HG02870 (cell line): ENCODE measurements at regions not wholly inside any gene's neighbourhood (a gene's known extent, or its start where the extent isn't known, plus 50 kb on each side); places are given as distances from the start of the nearest gene placed in this dataset.

ENCODE experiments used
- ATAC-seq: cut with Tn5 transposase; IDR thresholded peaks from one replicate; pipeline ENCODE4 v1.9.1; 2021; ENCODE audit warnings: mild to moderate bottlenecking, moderate library complexity; ENCODE audit not compliant: unreplicated experiment

DNA sequence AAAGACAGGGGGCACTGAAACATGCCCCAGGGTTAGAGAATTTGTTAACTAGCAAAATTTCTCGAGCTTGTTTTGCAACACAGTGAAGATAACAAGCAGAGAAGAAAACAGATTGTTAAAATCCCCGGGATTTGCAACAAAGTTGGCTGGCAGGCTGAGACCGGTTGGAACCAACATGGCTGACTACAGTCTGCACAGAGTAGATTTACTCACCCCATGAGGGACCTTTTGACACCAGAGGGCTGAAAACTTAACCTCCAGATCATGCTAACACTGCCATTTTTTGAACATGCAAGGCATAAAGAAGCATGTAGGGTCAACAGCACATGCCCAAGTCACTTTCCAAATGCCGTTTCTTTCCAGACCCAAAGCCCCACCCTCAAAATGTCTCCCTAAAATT lies 95.2 kb upstream of the TMEM26 start:
- no peak for ATAC-seq

DNA sequence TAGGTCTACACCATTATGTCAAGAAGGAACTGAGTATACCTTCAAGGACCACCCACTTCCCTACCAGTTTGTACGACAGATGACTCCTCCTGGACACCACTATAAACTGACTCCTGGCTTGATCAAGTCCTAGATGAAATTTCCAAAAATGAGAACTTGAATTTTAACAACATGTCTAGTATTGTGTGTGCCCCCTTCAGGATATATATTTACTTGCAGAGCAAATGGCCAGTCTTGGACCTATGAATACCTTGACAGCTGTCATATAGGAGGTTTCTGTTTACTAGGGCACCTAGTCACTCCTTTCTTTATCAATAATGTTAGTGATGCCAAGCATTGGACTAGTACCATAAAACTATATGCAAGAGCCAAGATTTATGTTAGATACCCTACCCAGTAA lies 94.1 kb upstream of the TMEM26 start:
- ATAC-seq, result no peak

DNA sequence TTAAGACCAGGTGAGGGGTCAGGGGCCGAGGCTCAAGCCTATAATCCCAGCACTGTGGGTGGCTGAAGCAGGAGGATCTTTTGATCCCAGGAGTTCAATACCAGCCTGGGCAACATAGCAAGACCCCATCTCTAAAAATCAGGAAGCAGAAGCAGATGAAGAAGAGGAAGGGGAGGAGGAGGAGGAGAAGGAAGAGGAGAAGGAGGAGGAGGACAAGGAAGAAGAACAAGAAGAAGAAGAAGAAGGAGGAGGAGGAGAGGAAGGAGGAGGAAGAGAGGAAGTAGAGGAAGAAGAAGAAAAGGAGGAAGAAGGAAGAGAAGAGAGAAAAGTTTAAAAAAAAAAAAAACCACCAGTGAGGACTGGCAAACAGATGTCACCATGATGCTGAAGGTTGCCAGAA lies 92.0 kb upstream of the TMEM26 start:
- ATAC-seq, result no peak

DNA sequence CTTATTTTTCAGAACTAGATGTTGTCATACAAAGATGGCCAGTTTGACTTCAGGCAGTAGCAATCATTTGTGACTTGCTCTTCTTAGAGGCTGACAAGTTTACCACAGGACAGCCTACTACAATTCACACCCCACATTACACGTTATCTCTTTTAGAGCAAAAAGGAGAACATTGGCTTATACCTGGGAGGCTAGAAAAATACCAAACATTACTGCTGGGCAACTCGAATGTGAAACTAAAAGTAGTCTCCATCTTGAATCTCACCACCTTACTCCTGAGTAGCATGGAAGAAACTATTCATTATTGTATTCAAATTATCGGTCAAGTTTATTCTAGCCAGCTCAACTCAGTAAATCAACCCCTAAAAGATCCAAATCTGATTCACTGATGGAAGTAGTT lies 90.7 kb upstream of the TMEM26 start:
- no peak for ATAC-seq

DNA sequence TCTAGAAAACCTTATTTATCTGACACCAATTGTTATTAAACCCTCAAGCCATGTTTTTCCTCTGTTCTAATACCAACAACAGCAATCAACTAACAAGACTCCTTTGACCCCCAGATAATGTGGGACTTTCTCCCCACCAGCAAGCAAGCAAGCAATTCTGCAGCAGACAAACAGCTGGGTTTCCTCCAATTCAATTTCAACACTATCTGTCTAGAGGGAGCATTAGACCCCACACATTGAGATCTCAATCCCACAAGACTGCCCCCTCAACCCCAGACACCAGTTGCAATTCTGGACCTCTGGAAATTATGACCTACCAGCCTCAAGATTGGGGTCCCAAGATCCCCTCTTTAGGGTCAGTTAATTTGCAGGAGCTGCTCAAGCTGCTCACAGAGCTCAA lies 89.4 kb upstream of the TMEM26 start:
- ATAC-seq, result no peak

DNA sequence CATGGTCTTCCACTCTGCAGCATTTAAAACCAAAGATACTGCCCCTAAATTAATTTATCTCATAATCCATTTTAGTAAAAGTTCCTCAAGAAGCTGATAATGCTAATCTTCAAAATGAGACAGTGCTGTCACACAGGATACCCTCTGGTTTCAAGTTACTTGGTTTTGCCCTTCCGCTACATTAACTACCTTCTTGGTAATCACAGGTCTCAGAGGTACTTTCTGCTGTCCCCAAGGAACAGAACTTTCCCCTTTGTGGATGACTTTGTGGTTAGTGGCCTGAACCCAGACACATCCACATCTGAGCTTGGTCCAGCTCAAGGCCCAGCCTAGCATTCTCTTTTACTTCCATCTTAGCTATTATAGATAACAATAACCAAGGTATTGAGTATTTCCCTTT lies 88.8 kb upstream of the TMEM26 start:
- no peak for ATAC-seq

DNA sequence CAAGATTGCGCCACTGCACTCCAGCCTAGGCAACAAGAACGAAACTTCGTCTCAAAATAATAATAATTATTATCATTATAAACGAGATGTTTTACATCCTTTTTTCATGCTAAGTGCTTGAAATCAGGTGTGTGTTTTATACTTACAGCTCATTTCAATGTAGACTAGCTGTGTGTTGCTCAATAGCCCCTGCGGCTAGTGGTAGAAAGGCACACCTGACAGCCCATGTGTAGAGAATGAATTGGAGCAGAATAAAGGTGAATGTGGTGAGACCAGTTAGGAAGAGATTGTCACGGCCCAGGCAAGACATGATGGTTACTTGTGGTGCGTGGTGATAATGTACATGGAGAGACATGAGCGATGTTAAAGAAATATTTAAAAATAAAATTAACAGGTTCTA lies 86.7 kb upstream of the TMEM26 start:
- no peak for ATAC-seq

DNA sequence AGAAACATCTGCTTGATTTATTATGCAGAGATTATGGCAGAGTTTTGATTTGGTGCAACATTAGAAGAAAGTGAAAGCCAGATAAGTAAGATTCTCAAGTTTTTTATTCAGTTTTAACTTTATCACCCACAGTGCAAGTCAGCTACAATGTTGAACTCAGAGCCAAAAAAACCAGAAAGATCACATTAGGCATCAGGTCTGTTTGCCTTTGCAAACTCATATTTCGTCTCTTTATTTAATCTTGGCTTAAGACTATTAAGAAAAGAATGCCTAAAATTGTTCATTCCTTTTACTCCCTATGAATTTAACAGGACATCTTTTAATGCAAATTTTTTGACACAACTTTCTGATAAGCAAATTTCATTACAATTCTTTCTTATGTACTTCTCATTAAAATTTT lies 76.0 kb upstream of the TMEM26 start:
- no peak for ATAC-seq

DNA sequence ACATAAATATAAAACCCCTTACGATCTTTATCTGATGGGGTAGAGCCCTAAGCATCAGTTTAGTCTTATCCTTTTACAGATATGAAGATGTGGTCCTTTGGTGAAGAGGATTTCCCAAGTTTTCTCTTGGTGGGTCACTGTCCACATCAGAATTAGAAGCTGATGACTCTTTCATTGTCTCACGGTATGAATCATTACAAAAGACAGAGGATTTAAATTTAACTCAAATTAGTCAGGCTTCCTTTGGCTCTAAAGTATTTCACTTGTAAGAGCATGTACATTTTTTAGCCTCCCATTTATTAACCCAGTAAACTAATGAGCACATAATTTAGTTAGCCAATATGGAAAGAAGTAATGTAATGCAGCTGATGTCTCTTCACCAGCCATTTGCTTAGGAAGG lies 49.9 kb upstream of the TMEM26 start:
- ATAC-seq, result no peak
